ENCODE measurements at regions not wholly inside any gene's neighbourhood (a gene's known extent, or its start where the extent isn't known, plus 50 kb on each side); places are given as distances from the start of the nearest gene placed in this dataset.
"Not testable (repeated sequence)": the region's sequence is repeated elsewhere in the genome, so short reads cannot be mapped to it uniquely, and the experiment has no call there.

DNA sequence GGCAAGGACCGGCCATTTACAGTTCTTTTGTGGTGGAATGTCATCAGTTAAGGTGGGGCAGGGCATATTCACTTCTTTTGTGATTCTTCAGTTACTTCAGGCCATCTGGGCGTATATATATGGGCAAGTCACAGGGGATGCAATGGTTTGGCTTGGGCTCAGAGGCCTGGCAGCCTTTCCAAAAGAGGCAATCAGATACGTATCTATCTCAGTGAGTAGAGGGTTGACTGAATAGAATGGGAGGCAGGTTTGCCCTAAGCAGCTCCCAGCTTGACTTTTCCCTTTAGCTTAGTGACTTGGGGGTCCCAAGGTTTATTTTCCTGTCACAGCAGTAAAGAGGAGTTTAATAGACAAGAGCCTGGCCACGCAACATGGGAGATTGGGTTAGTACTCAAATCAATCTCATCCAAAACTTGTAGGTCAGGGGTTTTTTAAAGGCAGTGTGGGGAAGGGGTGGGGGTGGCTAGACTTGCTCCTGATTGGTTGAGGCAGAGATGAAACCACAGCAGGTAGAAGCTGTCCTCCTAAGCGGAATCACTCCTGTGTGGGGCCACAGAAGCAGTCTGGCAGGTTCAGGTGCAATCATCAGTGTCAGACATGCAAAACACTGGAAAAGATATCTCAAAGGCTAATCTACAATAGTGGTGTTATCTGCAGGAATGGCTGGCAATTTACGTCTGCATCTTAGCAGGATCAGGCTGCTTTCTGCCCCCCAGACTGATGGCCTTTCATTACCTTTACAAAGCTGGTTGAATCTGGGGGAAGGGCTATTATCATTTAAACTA is 112.9 kb downstream of the TLR5 start:
- no peak for DNase-seq

DNA sequence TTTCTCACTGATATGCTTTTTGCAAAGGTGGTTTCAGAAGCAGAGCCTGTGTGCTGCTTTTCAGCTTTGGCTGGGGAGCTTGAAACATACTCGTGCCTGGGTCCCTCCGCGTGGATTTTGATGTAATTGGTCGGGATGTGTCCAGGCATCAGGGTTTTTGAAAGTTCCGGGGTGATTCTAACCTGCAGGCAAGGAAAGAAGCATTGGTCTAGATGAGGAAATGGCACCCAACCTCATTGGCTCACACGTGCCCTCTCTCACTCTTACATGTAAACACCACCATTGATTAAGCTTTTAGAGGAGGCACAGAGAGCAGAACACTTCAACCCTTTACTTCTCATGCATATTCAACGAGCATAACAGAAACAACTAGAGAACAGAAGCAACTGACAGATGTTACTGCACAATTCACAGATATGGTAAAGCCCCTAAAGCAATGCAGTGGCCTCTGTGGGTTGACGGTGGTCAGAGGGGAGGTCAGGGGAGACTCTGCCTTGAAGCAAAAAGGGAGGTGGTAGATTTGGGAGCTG is 112.1 kb downstream of the TLR5 start:
- no peak for DNase-seq

GRCh38 chr1:223031733-223032601 is 111.1 kb downstream of the TLR5 start:
- DNase-seq, result no peak

DNA sequence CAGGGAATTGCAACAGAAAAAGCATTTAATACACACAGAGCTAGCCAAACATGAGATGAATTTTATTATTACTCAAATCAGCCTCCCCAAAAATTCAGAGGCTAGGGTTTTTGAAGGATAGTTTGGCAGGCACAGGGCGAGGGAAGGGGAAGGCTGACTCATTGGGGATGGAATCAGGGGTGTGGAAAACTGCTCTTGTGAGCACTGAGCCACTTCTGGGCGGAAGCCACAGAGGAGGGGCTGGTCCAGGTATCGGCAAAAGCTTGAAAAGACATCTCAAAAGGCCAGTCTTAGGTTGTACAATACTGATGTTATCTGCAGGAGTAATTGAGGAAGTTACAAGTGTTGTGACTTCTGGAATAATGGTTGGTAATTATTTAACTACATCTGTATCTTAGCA is 109.4 kb downstream of the TLR5 start:
- DNase-seq, result no peak

DNA sequence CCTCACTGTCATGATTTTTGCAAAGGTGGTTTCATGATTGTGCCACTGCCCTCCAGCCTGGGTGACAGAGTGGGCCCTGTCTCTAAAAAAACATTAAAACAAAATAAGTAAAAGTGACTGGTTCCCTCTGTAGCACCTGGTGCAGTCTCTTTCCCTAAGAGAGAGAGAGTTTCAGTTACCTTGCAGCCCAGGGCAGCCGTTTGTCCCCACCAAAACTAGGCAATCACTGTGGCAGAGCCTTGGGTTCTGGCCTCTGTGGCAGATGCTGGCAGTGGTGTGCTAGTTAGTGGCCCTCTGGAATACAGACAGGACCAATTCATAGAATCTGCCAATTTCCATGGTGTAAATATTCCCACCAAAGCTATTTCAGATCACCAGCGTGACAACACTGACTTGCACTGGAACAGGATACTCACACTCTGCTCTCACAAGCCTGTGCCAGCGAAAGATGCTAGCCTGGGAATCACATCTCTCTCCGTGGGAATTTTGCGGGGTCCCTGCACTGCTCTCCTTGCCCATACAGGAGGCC is 108.7 kb downstream of the TLR5 start:
- no peak for DNase-seq

GRCh38 chr1:223035724-223036478 is 107.1 kb downstream of the TLR5 start:
- DNase-seq, result no peak

GRCh38 chr1:223036479-223036845 is 106.6 kb downstream of the TLR5 start:
- DNase-seq, result no peak

DNA sequence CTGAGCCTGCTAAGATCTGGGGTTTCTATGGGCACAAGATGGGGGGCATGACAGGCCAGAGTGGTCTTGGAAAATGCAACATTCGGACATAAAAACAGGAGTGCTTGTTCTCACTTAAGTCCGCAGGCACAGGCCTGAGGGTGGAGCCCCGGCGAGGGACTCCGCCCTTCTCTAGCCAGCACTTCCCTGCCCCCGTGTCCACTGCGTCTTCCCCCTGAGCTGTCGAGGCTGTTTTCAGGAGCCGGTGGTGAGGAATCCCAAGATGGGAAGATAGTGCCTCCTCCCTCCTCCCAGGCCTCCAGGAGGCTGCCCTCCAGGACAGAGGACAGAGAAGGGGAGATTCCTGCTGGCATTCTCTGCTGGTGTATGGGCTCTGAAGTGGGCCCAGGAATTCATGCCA is 105.2 kb downstream of the TLR5 start:
- no peak for DNase-seq

DNA sequence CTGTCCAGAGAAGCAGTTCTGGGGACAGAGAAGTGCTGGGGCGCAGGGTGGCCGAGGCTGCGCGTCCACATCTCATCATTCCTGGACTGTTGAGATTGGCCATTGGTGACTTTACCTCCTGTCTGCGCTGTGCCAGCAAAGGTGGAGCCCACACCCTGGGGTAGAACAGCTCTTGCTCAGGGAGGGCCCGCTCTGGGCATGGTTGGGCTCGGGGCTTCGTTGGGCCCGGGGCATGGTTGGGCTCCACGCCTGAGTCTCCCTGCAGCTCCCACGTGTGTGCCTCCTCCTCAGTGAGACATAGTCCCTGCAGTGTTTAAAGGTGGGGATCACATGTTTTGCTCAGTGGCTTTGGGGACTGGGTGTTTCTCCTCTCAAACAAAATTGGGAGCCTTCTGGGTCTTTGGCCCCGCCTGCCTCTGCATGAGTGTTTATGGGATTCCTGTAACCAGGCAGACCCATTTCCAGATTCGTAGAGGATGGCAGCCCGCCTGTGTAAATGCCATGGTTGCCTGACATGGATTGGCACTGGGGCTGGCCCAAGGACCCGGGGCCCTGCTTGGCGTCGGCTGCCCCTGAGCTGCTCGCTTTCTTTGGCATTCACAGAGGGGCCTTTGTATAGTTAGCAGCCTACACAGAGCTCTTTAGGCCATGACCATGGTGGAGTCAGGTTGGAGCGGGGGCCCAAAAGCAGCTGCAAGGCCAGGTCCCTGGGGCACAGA is 104.6 kb downstream of the TLR5 start:
- DNase-seq, result no peak

GRCh38 chr1:223039990-223040389 is 103.1 kb downstream of the TLR5 start:
- no peak for DNase-seq

DNA sequence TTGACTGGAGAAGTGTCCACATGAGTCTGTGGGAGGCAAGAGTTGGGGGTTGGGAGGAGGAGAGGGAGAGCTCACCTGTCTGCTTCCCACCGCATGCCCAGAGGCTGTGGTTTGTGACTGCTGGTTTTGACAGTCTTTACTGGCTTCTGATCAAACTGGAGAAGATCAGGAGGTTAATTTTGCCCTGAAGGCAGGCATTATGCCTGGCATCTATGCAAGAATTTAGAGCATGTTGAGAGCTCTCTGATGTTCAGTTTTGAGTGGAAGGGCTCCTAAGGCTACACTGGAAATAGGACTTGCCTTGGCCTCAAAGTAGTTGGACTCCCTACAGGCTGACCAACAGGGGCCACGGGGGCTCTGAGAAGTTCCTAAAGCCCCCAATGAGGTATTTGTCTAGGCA is 101.6 kb downstream of the TLR5 start:
- peak; percentile 9 for DNase-seq

GRCh38 chr1:223045164-223045957 is 97.7 kb downstream of the TLR5 start:
- DNase-seq, result no peak

- DNase-seq, result no peak
These were observed 97.0 kb downstream of the TLR5 start for GRCh38 chr1:223046011-223046410.

- DNase-seq, result not testable (repeated sequence)
These were observed 96.6 kb downstream of the TLR5 start for GRCh38 chr1:223046463-223046862.

- no peak for DNase-seq
These were observed 95.0 kb downstream of the TLR5 start for GRCh38 chr1:223048026-223048425.

- no peak for DNase-seq
These were observed 90.6 kb downstream of the TLR5 start for GRCh38 chr1:223052462-223052861.

DNA sequence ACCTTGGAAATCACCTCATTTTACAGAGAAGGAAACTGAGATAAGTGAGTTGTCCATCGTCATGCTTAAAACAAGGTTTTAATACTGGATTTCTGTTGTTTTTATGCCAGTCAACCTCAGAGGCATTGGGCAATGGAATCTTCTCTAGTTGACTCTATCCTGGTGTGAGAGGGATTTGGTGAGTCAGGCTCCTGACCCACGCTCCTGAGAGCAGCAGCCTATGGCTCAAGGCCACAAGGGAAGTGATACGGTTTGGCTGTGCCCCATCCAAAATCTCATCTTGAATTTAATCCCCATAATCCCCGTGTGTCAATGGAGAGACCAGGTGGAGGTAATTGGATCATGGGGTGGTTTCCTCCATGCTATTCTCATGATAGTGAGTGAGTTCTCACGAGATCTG is 90.1 kb downstream of the TLR5 start:
- no peak for DNase-seq

DNA sequence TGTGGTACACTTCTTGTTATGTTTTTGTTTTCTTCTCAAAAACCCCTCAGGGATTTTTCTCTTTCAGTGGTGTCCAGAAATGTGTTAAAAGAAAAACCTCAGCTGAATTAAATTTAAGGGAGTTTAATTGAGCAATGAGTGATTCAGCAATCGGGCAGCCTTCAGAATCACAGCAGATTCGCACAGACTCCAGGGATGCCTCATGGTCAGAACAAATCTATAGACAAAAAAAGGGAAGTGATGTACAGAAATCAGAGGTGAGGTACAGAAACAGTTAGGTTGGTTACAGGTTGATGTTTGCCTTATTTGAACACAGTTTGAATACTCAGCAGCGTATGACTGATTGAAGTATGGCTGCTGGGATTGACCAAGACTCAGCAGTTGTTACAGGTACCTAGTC is 86.2 kb downstream of the TLR5 start:
- DNase-seq, result no peak

GRCh38 chr1:223057569-223058093 is 85.4 kb downstream of the TLR5 start:
- no peak for DNase-seq
